Body of pancreas (tissue), 4 donors: ENCODE measurements at regions not wholly inside any gene's neighbourhood (a gene's known extent, or its start where the extent isn't known, plus 50 kb on each side); places are given as distances from the start of the nearest gene placed in this dataset.

Source experiments
- POLR2A ChIP-seq, 3 donors: fragments of 450-650 bp; IDR thresholded peaks; one replicate each; pipeline ENCODE4 v1.6.1; 2016; ENCODE audit warnings: antibody characterized with exemption in 3 of 3, mild to moderate bottlenecking in 2 of 3
- TF ChIP-seq, protein P1 (sequence below), 7 experiments: fragments of 450-650 bp in 4 of 7; fragments of 200-600 bp in 3 of 7; sonication (generic) in 3 of 7; IDR thresholded peaks; one replicate each; pipeline ENCODE4 v1.5.1; 2016 to 2019; ENCODE audit warnings: antibody characterized with exemption in 7 of 7

DNA sequence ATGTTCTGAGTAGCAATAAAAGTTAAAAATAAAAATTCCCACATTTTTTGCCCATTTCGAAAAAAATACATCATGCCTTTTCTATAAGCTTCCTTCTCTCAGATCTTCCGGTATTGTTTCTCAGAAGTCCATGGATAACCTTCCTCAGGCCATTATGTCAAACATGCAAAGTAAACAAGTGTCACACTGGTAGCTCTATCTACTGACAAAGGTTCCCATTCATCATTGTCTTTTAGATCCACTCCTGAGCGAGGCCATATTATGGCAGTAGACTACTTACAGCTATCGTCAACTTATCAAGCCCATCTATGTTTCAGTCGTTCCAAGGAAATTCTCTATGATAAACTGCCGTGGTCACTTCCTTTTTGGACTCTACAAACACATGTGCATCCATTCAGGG lies 1068.2 kb downstream of the GLUD2 start:
- TF ChIP-seq, protein P1, sequence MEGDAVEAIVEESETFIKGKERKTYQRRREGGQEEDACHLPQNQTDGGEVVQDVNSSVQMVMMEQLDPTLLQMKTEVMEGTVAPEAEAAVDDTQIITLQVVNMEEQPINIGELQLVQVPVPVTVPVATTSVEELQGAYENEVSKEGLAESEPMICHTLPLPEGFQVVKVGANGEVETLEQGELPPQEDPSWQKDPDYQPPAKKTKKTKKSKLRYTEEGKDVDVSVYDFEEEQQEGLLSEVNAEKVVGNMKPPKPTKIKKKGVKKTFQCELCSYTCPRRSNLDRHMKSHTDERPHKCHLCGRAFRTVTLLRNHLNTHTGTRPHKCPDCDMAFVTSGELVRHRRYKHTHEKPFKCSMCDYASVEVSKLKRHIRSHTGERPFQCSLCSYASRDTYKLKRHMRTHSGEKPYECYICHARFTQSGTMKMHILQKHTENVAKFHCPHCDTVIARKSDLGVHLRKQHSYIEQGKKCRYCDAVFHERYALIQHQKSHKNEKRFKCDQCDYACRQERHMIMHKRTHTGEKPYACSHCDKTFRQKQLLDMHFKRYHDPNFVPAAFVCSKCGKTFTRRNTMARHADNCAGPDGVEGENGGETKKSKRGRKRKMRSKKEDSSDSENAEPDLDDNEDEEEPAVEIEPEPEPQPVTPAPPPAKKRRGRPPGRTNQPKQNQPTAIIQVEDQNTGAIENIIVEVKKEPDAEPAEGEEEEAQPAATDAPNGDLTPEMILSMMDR (IDR thresholded peaks at IDR 0.05): no peak
- no peak for TF ChIP-seq POLR2A (IDR thresholded peaks at IDR 0.05)
